Gastrocnemius medialis (tissue), 4 donors: ENCODE measurements at regions not wholly inside any gene's neighbourhood (a gene's known extent, or its start where the extent isn't known, plus 50 kb on each side); places are given as distances from the start of the nearest gene placed in this dataset.

Experiments used
- POLR2A ChIP-seq, 2 donors: fragments of 450-650 bp; IDR thresholded peaks; one replicate each; pipeline ENCODE4 v1.6.1; 2017; ENCODE audit warnings: antibody characterized with exemption in 2 of 2, mild to moderate bottlenecking in 2 of 2, moderate library complexity in 2 of 2
- TF ChIP-seq, protein P1 (sequence below), 5 experiments: fragments of 450-650 bp in 3 of 5; fragments of 200-600 bp in 2 of 5; sonication (generic) in 2 of 5; IDR thresholded peaks in 4 of 5; conservative IDR thresholded peaks in 1 of 5; 1 replicate in 4 of 5; 2 replicates in 1 of 5; pipeline ENCODE4 v1.5.1; 2016 to 2019; ENCODE audit warnings: antibody characterized with exemption in 5 of 5, mild to moderate bottlenecking in 3 of 5, moderate library complexity in 3 of 5

DNA sequence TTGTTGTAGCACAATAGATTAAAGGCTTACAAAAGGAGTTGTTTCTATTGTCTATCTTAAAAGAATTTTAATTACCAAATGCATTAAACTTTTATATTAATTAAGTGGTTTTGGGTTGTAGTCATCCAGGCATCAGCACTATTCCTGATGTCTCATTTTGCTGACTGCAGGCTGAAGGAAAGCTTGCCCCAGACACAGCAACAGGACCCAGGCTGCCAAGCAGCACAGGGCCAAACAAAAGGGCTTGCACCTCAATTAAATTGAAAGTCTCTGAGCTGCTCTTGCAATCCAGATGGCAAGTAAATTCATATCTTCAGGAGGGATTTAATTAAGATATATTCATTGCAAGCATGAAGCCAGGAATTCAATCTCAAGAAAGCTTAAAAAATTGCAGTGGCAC lies 80.7 kb upstream of the CHODL start:
- TF ChIP-seq, protein P1, sequence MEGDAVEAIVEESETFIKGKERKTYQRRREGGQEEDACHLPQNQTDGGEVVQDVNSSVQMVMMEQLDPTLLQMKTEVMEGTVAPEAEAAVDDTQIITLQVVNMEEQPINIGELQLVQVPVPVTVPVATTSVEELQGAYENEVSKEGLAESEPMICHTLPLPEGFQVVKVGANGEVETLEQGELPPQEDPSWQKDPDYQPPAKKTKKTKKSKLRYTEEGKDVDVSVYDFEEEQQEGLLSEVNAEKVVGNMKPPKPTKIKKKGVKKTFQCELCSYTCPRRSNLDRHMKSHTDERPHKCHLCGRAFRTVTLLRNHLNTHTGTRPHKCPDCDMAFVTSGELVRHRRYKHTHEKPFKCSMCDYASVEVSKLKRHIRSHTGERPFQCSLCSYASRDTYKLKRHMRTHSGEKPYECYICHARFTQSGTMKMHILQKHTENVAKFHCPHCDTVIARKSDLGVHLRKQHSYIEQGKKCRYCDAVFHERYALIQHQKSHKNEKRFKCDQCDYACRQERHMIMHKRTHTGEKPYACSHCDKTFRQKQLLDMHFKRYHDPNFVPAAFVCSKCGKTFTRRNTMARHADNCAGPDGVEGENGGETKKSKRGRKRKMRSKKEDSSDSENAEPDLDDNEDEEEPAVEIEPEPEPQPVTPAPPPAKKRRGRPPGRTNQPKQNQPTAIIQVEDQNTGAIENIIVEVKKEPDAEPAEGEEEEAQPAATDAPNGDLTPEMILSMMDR (IDR thresholded peaks at IDR 0.05 in 4 of 5, conservative IDR thresholded peaks at IDR 0.05 in 1 of 5), result no peak
- TF ChIP-seq POLR2A (IDR thresholded peaks at IDR 0.05), result no peak
